B cell (primary cell): ENCODE measurements at regions not wholly inside any gene's neighbourhood (a gene's known extent, or its start where the extent isn't known, plus 50 kb on each side); places are given as distances from the start of the nearest gene placed in this dataset.

ENCODE experiments used
- ATAC-seq: fragments of 200-7000 bp; cut with Tn5 transposase; one replicate; pipeline ENCODE4 v1.10.0; 2021; ENCODE audit warnings: low read depth, mild to moderate bottlenecking, moderate number of reproducible peaks, moderate library complexity
- CTCF ChIA-PET: fragments of 350-600 bp; sonication (Branson Sonifier 250); formaldehyde crosslinking; loops from one replicate; lab custom pipeline; 2021; ENCODE audit warnings: antibody characterized with exemption, inconsistent platforms; lab: Charles Lee
- POLR2A ChIA-PET: fragments of 350-600 bp; sonication (Branson Sonifier 250); formaldehyde crosslinking; loops from one replicate; lab custom pipeline; 2021; ENCODE audit warnings: antibody characterized with exemption; lab: Charles Lee
- DNase-seq: peaks from one replicate; pipeline ENCODE4 v3.0.0; 2013
- H2AFZ ChIP-seq: 2 replicates; pipeline ENCODE4 v1.6.1; 2012; ENCODE audit warnings: mild to moderate bottlenecking, low read depth, low read length; ENCODE audit not compliant: insufficient read depth, poor library complexity, severe bottlenecking
- H3K27ac ChIP-seq, 2 donors: 1 replicate in 1 of 2; 2 replicates in 1 of 2; pipeline ENCODE4 v1.5.1; 2012 to 2013; ENCODE audit warnings: low read length in 2 of 2, mild to moderate bottlenecking in 2 of 2, moderate library complexity in 1 of 2
- H3K27me3 ChIP-seq, 4 experiments: fragments of 200-600 bp in 1 of 4; sonication (generic) in 1 of 4; replicated peaks in 1 of 4; 1 replicate in 2 of 4; 2 replicates in 2 of 4; pipeline versions ENCODE4 v1.6.1 to v1.7.0; 2013 to 2016; ENCODE audit warnings: low read length in 3 of 4, mild to moderate bottlenecking in 2 of 4, mixed read lengths in 1 of 4, moderate library complexity in 1 of 4; ENCODE audit not compliant: insufficient read depth in 4 of 4, control insufficient read depth in 3 of 4; ENCODE audit errors: control extremely low read depth in 1 of 4
- H3K36me3 ChIP-seq, 2 experiments: replicated peaks in 1 of 2; 1 replicate in 1 of 2; 2 replicates in 1 of 2; pipeline versions ENCODE4 v1.6.1 to v1.7.1; 2013; ENCODE audit warnings: low read length in 1 of 2; ENCODE audit not compliant: insufficient read depth in 2 of 2, control insufficient read depth in 1 of 2; ENCODE audit errors: control extremely low read depth in 1 of 2, extremely low read depth in 1 of 2
- H3K4me1 ChIP-seq, 2 donors: fragments of 200-600 bp in 1 of 2; sonication (generic) in 1 of 2; 1 replicate in 1 of 2; 2 replicates in 1 of 2; pipeline versions ENCODE4 v1.5.1 to v1.6.1; 2013 to 2017; ENCODE audit warnings: low read length in 2 of 2; ENCODE audit not compliant: control insufficient read depth in 2 of 2, insufficient read depth in 2 of 2
- H3K4me2 ChIP-seq: replicated peaks from 2 replicates; pipeline ENCODE3; 2012; ENCODE audit warnings: mild to moderate bottlenecking, low read depth, low read length; ENCODE audit not compliant: poor library complexity, severe bottlenecking
- H3K4me3 ChIP-seq, 5 experiments: fragments of 200-600 bp in 1 of 5; sonication (generic) in 1 of 5; 1 replicate in 3 of 5; 2 replicates in 2 of 5; pipeline versions ENCODE4 v1.5.1 to v1.7.0; 2011 to 2016; ENCODE audit warnings: low read length in 4 of 5, mild to moderate bottlenecking in 4 of 5, low read depth in 2 of 5, control low read depth in 1 of 5, moderate library complexity in 1 of 5; ENCODE audit not compliant: insufficient read depth in 1 of 5; ENCODE audit errors: control extremely low read depth in 1 of 5, extremely low read depth in 1 of 5
- H3K79me2 ChIP-seq: fragments of 200-600 bp; sonication (generic); one replicate; pipeline ENCODE4 v1.6.0; 2016; ENCODE audit warnings: low read length; ENCODE audit not compliant: control insufficient read depth, insufficient read depth
- H3K9ac ChIP-seq: fragments of 200-600 bp; sonication (generic); 2 replicates; pipeline ENCODE4 v1.6.1; 2017; ENCODE audit warnings: mild to moderate bottlenecking, low read length, moderate library complexity
- H3K9me3 ChIP-seq, 3 donors: one replicate each; pipeline versions ENCODE4 v1.6.1 to v1.7.1; 2013; ENCODE audit warnings: low read length in 2 of 3; ENCODE audit not compliant: control insufficient read depth in 2 of 3, insufficient read depth in 1 of 3; ENCODE audit errors: control extremely low read depth in 1 of 3
- H4K20me1 ChIP-seq: 2 replicates; pipeline ENCODE4 v1.6.0; 2012; ENCODE audit warnings: mild to moderate bottlenecking, low read length; ENCODE audit not compliant: insufficient read depth, control insufficient read depth, poor library complexity, severe bottlenecking
- H3K27ac Mint-ChIP-seq: one replicate; pipeline ENCODE4 v1.8.0; 2021; ENCODE audit warnings: mixed read lengths
- H3K27me3 Mint-ChIP-seq: one replicate; pipeline ENCODE4 v1.8.0; 2021; ENCODE audit warnings: mixed read lengths
- H3K4me1 Mint-ChIP-seq: one replicate; pipeline ENCODE4 v1.8.0; 2021; ENCODE audit warnings: mixed read lengths
- H3K4me3 Mint-ChIP-seq: one replicate; pipeline ENCODE4 v1.8.0; 2021; ENCODE audit warnings: mixed read lengths
- H3K9me3 Mint-ChIP-seq: one replicate; pipeline ENCODE4 v1.8.0; 2022; ENCODE audit warnings: mixed read lengths; ENCODE audit not compliant: insufficient read depth
- EZH2 ChIP-seq: IDR thresholded peaks from 2 replicates; pipeline ENCODE4 v1.6.1; 2012; ENCODE audit warnings: borderline replicate concordance, low read depth, mild to moderate bottlenecking, moderate library complexity, low read length; ENCODE audit not compliant: insufficient read depth, poor library complexity, severe bottlenecking
- WGBS: methylation state at CpG from one replicate; pipeline ENCODE4 v1.1.5; 2013; ENCODE audit warnings: missing lambda C conversion rate; ENCODE audit not compliant: insufficient coverage; 5-methylcytosine and 5-hydroxymethylcytosine counted together
- intact Hi-C: fragments of 100-400 bp; cut with micrococcal nuclease; formaldehyde crosslinking; loops from one replicate; pipeline ENCODE4 v1.10.0; 2022
- TF ChIP-seq, protein P1 (sequence below): fragments of 200-600 bp; IDR thresholded peaks from one replicate; pipeline ENCODE4 v1.8.0; 2022; ENCODE audit warnings: antibody characterized with exemption, mild to moderate bottlenecking

DNA sequence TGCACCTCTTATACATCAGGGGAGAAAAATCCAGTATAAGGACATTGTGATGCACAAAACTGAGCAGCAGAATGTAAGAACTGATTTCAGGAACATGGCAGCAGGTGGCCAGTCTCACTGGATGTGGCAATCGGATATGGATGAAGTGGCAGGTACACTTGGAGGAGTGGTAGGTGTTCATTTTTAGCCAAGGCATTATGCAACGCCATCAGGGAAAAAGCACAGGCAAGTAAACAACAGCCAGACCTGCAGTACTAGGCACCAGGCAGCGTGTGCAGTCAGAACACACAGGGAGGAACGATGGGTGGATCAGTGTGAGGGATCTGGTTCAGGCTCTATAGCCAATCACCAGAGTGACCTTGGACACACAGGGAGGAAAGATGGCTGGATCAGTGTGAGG is 77.4 kb upstream of the GCFC2 start:
- Histone ChIP-seq H3K9me3 (no peaks in the 10 kb centered on the region), H3K36me3 (no peaks in the 10 kb centered on the region), H3K4me2 (no peak overlapping the region), H3K9ac (no peak overlapping the region), H4K20me1 (no peaks in the 10 kb centered on the region), H3K27ac (no peak overlapping the region), H3K4me1 (no peaks in the 10 kb centered on the region), H3K4me3 (no peak overlapping the region), H3K79me2 (no peaks in the 10 kb centered on the region), H3K27me3 (peaks cover 0 to 3% (median 0%) of the 10 kb centered on the region in 4 experiments), H2AFZ (no peak overlapping the region)
- Mint-ChIP-seq H3K4me3 (no peak overlapping the region), H3K27ac (no peak overlapping the region), H3K27me3 (peaks cover 13% of the 10 kb centered on the region), H3K9me3 (no peaks in the 10 kb centered on the region), H3K4me1 (no peaks in the 10 kb centered on the region)
- CTCF ChIA-PET: interaction anchor here (0.6 kb wide), 1 partner anchor 113 kb away, joined by 3 read pairs; no protein-coding TSS in a partner anchor
- intact Hi-C loops: no loop called here
- no peak for TF ChIP-seq EZH2
- TF ChIP-seq, protein P1, sequence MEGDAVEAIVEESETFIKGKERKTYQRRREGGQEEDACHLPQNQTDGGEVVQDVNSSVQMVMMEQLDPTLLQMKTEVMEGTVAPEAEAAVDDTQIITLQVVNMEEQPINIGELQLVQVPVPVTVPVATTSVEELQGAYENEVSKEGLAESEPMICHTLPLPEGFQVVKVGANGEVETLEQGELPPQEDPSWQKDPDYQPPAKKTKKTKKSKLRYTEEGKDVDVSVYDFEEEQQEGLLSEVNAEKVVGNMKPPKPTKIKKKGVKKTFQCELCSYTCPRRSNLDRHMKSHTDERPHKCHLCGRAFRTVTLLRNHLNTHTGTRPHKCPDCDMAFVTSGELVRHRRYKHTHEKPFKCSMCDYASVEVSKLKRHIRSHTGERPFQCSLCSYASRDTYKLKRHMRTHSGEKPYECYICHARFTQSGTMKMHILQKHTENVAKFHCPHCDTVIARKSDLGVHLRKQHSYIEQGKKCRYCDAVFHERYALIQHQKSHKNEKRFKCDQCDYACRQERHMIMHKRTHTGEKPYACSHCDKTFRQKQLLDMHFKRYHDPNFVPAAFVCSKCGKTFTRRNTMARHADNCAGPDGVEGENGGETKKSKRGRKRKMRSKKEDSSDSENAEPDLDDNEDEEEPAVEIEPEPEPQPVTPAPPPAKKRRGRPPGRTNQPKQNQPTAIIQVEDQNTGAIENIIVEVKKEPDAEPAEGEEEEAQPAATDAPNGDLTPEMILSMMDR: no peak
- POLR2A ChIA-PET: no interaction called here
- ATAC-seq: no peak
- 95% methylated on average over 4 of the region's 4 CpGs for WGBS
- no peak for DNase-seq

DNA sequence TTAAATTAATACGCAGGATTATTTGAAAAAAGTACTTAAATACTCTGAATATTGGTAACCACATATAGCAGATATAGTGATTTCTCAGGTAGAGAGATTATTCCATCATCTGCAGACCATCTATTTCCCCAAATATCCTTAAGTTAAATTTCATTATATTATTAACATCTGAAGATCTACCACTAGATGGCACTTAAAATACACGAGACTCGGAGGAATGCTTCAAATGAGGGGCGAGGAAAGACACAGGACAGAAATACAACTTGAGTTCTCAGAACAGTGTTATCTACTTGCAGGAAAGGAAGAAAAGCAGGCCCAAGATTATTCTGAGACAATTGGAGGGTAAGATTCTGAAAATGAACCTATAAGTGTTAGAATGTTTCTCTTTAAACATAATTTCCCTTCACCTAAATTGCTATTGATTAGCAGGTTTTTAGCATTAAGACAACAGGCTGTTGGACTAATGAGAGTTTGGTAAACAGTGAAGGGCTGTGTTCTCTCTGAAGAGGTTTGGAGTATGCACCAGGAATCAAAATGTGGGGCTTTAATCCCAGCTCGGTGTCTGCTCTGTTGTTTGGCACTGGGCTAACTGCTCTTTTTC is 76.9 kb upstream of the GCFC2 start:
- Mint-ChIP-seq H3K27ac (no peak overlapping the region), H3K4me3 (no peak overlapping the region), H3K9me3 (no peaks in the 10 kb centered on the region), H3K27me3 (peaks cover 13% of the 10 kb centered on the region), H3K4me1 (no peaks in the 10 kb centered on the region)
- Histone ChIP-seq H2AFZ (no peak overlapping the region), H3K36me3 (no peaks in the 10 kb centered on the region), H3K4me1 (no peaks in the 10 kb centered on the region), H3K9ac (no peak overlapping the region), H3K4me2 (no peak overlapping the region), H3K27me3 (peaks cover 0 to 3% (median 0%) of the 10 kb centered on the region in 4 experiments), H4K20me1 (no peaks in the 10 kb centered on the region), H3K4me3 (no peak overlapping the region), H3K9me3 (no peaks in the 10 kb centered on the region), H3K79me2 (no peaks in the 10 kb centered on the region), H3K27ac (no peak overlapping the region)
- DNase-seq: no peak
- ChIA-PET POLR2A (no interaction called here), CTCF (interaction anchor here (0.6 kb wide), 1 partner anchor 112 kb away, joined by 3 read pairs; no protein-coding TSS in a partner anchor)
- no peak for ATAC-seq
- intact Hi-C loops: no loop called here
- 33% methylated on average over 3 of the region's 5 CpGs for WGBS
- TF ChIP-seq, protein P1: peak; percentile 48
- TF ChIP-seq EZH2: no peak
